HEK293T (cell line): ENCODE measurements at regions not wholly inside any gene's neighbourhood (a gene's known extent, or its start where the extent isn't known, plus 50 kb on each side); places are given as distances from the start of the nearest gene placed in this dataset.

Source experiments
- PKNOX1 ChIP-seq: fragments of 450-650 bp; IDR thresholded peaks from 2 replicates; pipeline ENCODE4 v1.6.1; 2016
- ZNF384 ChIP-seq: fragments of 450-650 bp; IDR thresholded peaks from 2 replicates; pipeline ENCODE4 v1.6.1; 2016

- no peak for TF ChIP-seq ZNF384
- TF ChIP-seq PKNOX1, result no peak
These were observed 150.7 kb downstream of the SST start for GRCh38 chr3:187519428-187519890.
